Right lobe of liver (tissue), 4 donors: ENCODE measurements at regions not wholly inside any gene's neighbourhood (a gene's known extent, or its start where the extent isn't known, plus 50 kb on each side); places are given as distances from the start of the nearest gene placed in this dataset.

ENCODE experiments used
- CTCF ChIP-seq, 4 donors: fragments of 200-600 bp in 3 of 4; fragments of 450-650 bp in 1 of 4; IDR thresholded peaks; one replicate each; pipeline versions ENCODE4 v1.5.1 to v1.8.0; 2016 to 2022; ENCODE audit warnings: antibody characterized with exemption in 4 of 4, mild to moderate bottlenecking in 2 of 4
- POLR2A ChIP-seq: fragments of 450-650 bp; IDR thresholded peaks from one replicate; pipeline ENCODE4 v1.6.1; 2017; ENCODE audit warnings: antibody characterized with exemption, mild to moderate bottlenecking
- donor health status: DM: no; HTN: no; CAD: no.
- donor health status: DM: no; HTN: no; CAD: no.
- donor health status: DM: no; HTN: yes; CAD: no.

- TF ChIP-seq CTCF (IDR thresholded peaks at IDR 0.05) = no peak
- TF ChIP-seq POLR2A = no peak
Measured at GRCh38 chr12:108403952-108404351, 64.8 kb upstream of the CMKLR1 start.
